ENCODE measurements at regions not wholly inside any gene's neighbourhood (a gene's known extent, or its start where the extent isn't known, plus 50 kb on each side); places are given as distances from the start of the nearest gene placed in this dataset.

- Histone ChIP-seq H3K27me3 (ENCODE audit: insufficient read depth, poor library complexity, severe bottlenecking) (no peaks in the 10 kb centered on the region), H3K4me3 (replicated peaks; ENCODE audit: insufficient read depth, low read length) (no peak overlapping the region), H3K27ac (replicated peaks) (no peak overlapping the region)
- DNase-seq (ENCODE audit: low read depth in 1 of 2, low spot score in 1 of 2): no peak
- TF ChIP-seq POLR2AphosphoS5 (IDR thresholded peaks at IDR 0.05; ENCODE audit: low read depth): no peak
- no peak for TF ChIP-seq SPI1 (IDR thresholded peaks at IDR 0.05; ENCODE audit: borderline replicate concordance, low read depth)
- no peak for TF ChIP-seq REST (IDR thresholded peaks at IDR 0.05; ENCODE audit: insufficient replicate concordance, low read depth)
- no peak for TF ChIP-seq CTCF (IDR thresholded peaks at IDR 0.05; ENCODE audit: insufficient read depth, low read length)
- TF ChIP-seq GABPA (IDR thresholded peaks at IDR 0.05; ENCODE audit: low read depth): no peak
Observed at GRCh38 chr1:232385221-232385620, 244.7 kb downstream of the SIPA1L2 start.

GRCh38 chr1:232384171-232384883 is 245.6 kb downstream of the SIPA1L2 start:
- H3K27me3 ChIP-seq (ENCODE audit: insufficient read depth, poor library complexity, severe bottlenecking): no peaks in the 10 kb centered on the region
- DNase-seq (ENCODE audit: low read depth in 1 of 2, low spot score in 1 of 2): no peak
- H3K27ac ChIP-seq (replicated peaks): no peak overlapping the region
- H3K4me3 ChIP-seq (replicated peaks; ENCODE audit: insufficient read depth, low read length): no peak overlapping the region
- TF ChIP-seq CTCF (IDR thresholded peaks at IDR 0.05; ENCODE audit: insufficient read depth, low read length): no peak
- TF ChIP-seq POLR2AphosphoS5 (IDR thresholded peaks at IDR 0.05; ENCODE audit: low read depth): no peak
- TF ChIP-seq GABPA (IDR thresholded peaks at IDR 0.05; ENCODE audit: low read depth): no peak
- no peak for TF ChIP-seq REST (IDR thresholded peaks at IDR 0.05; ENCODE audit: insufficient replicate concordance, low read depth)
- TF ChIP-seq SPI1 (IDR thresholded peaks at IDR 0.05; ENCODE audit: borderline replicate concordance, low read depth): no peak

GRCh38 chr1:232383455-232384123 is 246.3 kb downstream of the SIPA1L2 start:
- TF ChIP-seq CTCF (IDR thresholded peaks at IDR 0.05; ENCODE audit: insufficient read depth, low read length) (no peak), POLR2AphosphoS5 (IDR thresholded peaks at IDR 0.05; ENCODE audit: low read depth) (no peak), SPI1 (IDR thresholded peaks at IDR 0.05; ENCODE audit: borderline replicate concordance, low read depth) (no peak)
- DNase-seq (ENCODE audit: low read depth in 1 of 2, low spot score in 1 of 2): no peak
- H3K27me3 ChIP-seq (ENCODE audit: insufficient read depth, poor library complexity, severe bottlenecking): no peaks in the 10 kb centered on the region
- no peak overlapping the region for H3K4me3 ChIP-seq (replicated peaks; ENCODE audit: insufficient read depth, low read length)
- H3K27ac ChIP-seq (replicated peaks): no peak overlapping the region
